Posterior vena cava (tissue), 2 donors: ENCODE measurements at regions not wholly inside any gene's neighbourhood (a gene's known extent, or its start where the extent isn't known, plus 50 kb on each side); places are given as distances from the start of the nearest gene placed in this dataset.
"Not testable (repeated sequence)": the region's sequence is repeated elsewhere in the genome, so short reads cannot be mapped to it uniquely, and the experiment has no call there.

Experiments used
- DNase-seq: peaks from one replicate; pipeline ENCODE4 v3.0.0-alpha.2; 2020; ENCODE audit warnings: low spot score
- intact Hi-C, 2 donors: fragments of 100-400 bp; cut with DNase I; formaldehyde crosslinking; loops; one replicate each; pipeline versions ENCODE4 v1.14.1 to v1.14.2; 2022 to 2023
- donor health status: DM: yes; HTN: yes; CAD: no.
- donor health status: DM: yes; HTN: yes; CAD: no.

- intact Hi-C loops: no loop called here
- no peak for DNase-seq
Observed at GRCh38 chr2:48173141-48173540, 141.3 kb upstream of the FOXN2 start.

- intact Hi-C loops: no loop called here
Observed at GRCh38 chr2:48174503-48174902, 140.0 kb upstream of the FOXN2 start.

GRCh38 chr2:48175254-48175653 is 139.2 kb upstream of the FOXN2 start:
- no peak for DNase-seq
- intact Hi-C loops: no loop called here

More at GRCh38 chr2:48174503-48174902, 140.0 kb upstream of the FOXN2 start:
- DNase-seq: no peak

- no peak for DNase-seq
- intact Hi-C loops: no loop called here
Observed at GRCh38 chr2:48175656-48176055, 138.8 kb upstream of the FOXN2 start.

GRCh38 chr2:48176876-48177275 is 137.6 kb upstream of the FOXN2 start:
- intact Hi-C loops: no loop called here
- no peak for DNase-seq

GRCh38 chr2:48178611-48179010 is 135.9 kb upstream of the FOXN2 start:
- intact Hi-C loops: no loop called here

GRCh38 chr2:48180557-48180956 is 133.9 kb upstream of the FOXN2 start:
- no peak for DNase-seq
- intact Hi-C loops: no loop called here

More at GRCh38 chr2:48178611-48179010, 135.9 kb upstream of the FOXN2 start:
- no peak for DNase-seq

GRCh38 chr2:48183276-48183675 is 131.2 kb upstream of the FOXN2 start:
- DNase-seq: no peak
- intact Hi-C loops: no loop called here

GRCh38 chr2:48183991-48184390 is 130.5 kb upstream of the FOXN2 start:
- intact Hi-C loops: no loop called here

GRCh38 chr2:48187503-48187902 is 127.0 kb upstream of the FOXN2 start:
- DNase-seq: no peak
- intact Hi-C loops: no loop called here

More at GRCh38 chr2:48183991-48184390, 130.5 kb upstream of the FOXN2 start:
- no peak for DNase-seq

- DNase-seq: no peak
- intact Hi-C loops: no loop called here
Observed at GRCh38 chr2:48189552-48190228, 124.8 kb upstream of the FOXN2 start.

- intact Hi-C loops: no loop called here
- no peak for DNase-seq
Observed at GRCh38 chr2:48190230-48190629, 124.3 kb upstream of the FOXN2 start.

GRCh38 chr2:48194641-48195040 is 119.8 kb upstream of the FOXN2 start:
- intact Hi-C loops: no loop called here
- no peak for DNase-seq

GRCh38 chr2:48195169-48195568 is 119.3 kb upstream of the FOXN2 start:
- intact Hi-C loops: no loop called here

GRCh38 chr2:48197618-48198017 is 116.9 kb upstream of the FOXN2 start:
- DNase-seq: no peak
- intact Hi-C loops: no loop called here

More at GRCh38 chr2:48195169-48195568, 119.3 kb upstream of the FOXN2 start:
- DNase-seq: no peak

- intact Hi-C loops: no loop called here
- no peak for DNase-seq
Observed at GRCh38 chr2:48198371-48198770, 116.1 kb upstream of the FOXN2 start.

- no peak for DNase-seq
- intact Hi-C loops: no loop called here
Observed at GRCh38 chr2:48199070-48199469, 115.4 kb upstream of the FOXN2 start.

- intact Hi-C loops: no loop called here
- DNase-seq: no peak
Observed at GRCh38 chr2:48200620-48201293, 113.7 kb upstream of the FOXN2 start.

GRCh38 chr2:48201435-48201834 is 113.0 kb upstream of the FOXN2 start:
- intact Hi-C loops, DNase-seq: not testable (repeated sequence)

GRCh38 chr2:48202863-48203642 is 111.4 kb upstream of the FOXN2 start:
- no peak for DNase-seq
- intact Hi-C loops: no loop called here
